Left renal pelvis (tissue), 4 donors: ENCODE measurements at regions not wholly inside any gene's neighbourhood (a gene's known extent, or its start where the extent isn't known, plus 50 kb on each side); places are given as distances from the start of the nearest gene placed in this dataset.
A peak's percentile ranks its signal among the peaks of the same experiment; 100 is the strongest.
"Not testable (repeated sequence)": the region's sequence is repeated elsewhere in the genome, so short reads cannot be mapped to it uniquely, and the experiment has no call there.

Experiments used
- DNase-seq, 4 donors: peaks; one replicate each; pipeline ENCODE4 v3.0.0-alpha.2; 2013; ENCODE audit warnings: low read depth in 4 of 4, low spot score in 3 of 4

- no peak for DNase-seq
Observed at GRCh38 chr2:139613264-139613663, 833.1 kb upstream of the NXPH2 start.

GRCh38 chr2:139610512-139610911, 830.3 kb upstream of the NXPH2 start:
- DNase-seq, result no peak

DNA sequence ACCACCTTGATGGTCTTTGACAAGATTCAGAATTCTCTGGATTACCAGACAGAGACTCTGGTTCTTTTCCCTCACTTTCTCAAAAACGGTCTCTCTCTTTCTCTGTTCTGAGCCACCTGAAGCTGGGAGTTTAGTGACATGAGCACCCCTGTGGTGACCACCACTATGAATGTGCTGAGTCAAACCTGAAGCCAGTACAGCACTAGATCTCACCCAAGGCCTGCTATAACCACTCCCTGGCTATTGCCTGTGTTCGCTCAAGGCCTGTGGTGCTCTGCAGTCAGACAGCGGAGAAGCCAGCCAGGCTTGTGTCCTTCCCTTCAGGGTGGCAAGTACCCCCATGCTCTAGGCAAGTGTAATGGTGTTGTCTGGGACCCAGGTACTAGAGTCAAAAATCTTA, 828.9 kb upstream of the NXPH2 start:
- DNase-seq, result no peak

GRCh38 chr2:139605668-139606067, 825.5 kb upstream of the NXPH2 start:
- no peak for DNase-seq

DNA sequence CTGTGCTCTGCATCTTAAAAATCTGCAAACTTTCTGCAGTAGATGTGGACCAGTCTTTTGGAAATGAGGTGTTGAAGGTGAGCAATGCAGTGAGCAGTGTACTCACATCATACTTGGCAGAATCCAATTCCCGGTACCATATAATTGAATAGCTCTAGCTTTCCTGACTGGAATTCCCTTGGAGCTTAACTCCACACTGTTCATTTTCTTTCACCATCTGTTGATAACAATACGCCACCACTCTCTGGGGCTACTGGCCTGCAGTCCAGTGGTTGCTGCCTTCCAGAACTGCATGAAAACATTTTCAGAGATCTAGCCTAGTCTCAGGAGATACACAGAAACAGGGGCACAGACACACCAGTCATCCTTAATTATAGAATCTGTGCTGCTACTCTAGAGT, 820.0 kb upstream of the NXPH2 start:
- no peak for DNase-seq

- DNase-seq, result no peak
Observed at GRCh38 chr2:139585101-139585500, 804.9 kb upstream of the NXPH2 start.

- DNase-seq, result no peak
Observed at GRCh38 chr2:139574371-139574770, 794.2 kb upstream of the NXPH2 start.

DNA sequence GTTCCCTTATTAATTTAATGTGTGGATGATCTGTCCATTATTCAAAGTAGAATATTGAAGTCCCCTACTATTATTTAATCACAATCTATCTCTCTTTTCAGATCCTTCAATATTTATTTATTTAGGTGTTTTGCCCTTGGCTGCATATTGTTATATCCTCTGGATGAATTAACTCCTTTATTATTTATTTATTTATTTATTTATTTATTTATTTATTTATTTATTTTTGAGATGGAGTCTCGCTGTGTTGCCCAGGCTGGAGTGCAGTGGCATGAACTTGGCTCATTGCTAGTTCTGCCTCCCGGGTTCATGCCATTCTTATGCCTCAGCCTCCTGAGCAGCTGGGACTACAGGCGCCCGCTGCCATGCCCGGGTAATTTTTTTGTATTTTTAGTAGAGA, 776.6 kb upstream of the NXPH2 start:
- DNase-seq, result no peak

GRCh38 chr2:139550873-139551272, 770.7 kb upstream of the NXPH2 start:
- DNase-seq, result no peak

- DNase-seq, result no peak
Observed at GRCh38 chr2:139550341-139550740, 770.2 kb upstream of the NXPH2 start.

DNA sequence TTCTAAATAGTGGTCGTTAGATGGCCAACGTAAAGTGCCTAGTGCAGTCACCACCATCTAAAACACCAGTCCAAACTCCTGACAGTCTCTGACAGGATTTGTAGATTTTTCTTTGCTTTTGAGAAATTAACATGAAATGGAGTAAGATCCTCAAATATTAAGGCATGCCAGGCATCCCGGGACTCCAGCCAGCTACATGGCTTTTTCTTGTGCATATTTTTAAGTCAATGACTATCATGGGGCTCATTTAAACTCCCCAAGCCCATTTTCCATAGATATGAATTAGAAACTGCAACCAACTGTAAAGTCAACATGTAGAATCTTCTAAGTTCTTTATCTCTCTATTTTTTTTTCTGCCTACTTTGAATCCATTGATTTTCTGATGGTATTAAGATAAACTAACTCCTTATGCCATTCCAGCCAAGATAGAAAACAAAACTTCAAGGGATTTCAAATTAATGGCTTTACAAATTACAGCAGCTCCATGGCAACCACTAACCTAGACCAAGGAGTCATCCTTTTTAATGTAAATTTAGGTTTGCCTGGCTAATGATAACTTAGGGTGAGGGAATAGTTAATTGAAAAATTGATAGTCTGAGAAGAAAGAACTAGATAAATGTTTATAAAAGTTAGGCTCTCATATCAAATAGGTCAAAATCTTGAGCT, 764.1 kb upstream of the NXPH2 start:
- no peak for DNase-seq

- DNase-seq, result not testable (repeated sequence)
Observed at GRCh38 chr2:139538332-139539020, 758.3 kb upstream of the NXPH2 start.

GRCh38 chr2:139529080-139529479, 748.9 kb upstream of the NXPH2 start:
- DNase-seq, result peak in 3 of 4 donors; percentile 10 to 24 (median 12)

GRCh38 chr2:139526781-139527180, 746.6 kb upstream of the NXPH2 start:
- no peak for DNase-seq

DNA sequence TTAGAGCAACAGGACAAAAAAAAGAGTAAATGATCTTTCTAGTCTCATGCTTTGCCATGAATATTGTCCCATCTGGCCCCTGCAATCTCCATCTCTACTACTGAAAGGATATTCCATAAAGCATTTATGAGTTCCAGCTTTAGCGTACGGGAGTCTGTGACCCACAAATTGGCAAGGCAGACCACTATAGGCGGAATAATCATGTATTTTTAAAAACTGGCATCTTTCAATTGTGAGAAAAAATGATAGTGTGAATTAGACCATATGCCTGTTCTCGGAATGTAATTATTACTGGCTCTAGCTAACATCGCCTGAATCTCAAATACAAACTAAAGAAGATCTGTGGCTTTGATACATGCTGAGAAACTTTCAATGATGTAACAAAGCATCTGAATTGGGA, 738.1 kb upstream of the NXPH2 start:
- no peak for DNase-seq

- DNase-seq, result no peak
Observed at GRCh38 chr2:139514951-139515350, 734.8 kb upstream of the NXPH2 start.

DNA sequence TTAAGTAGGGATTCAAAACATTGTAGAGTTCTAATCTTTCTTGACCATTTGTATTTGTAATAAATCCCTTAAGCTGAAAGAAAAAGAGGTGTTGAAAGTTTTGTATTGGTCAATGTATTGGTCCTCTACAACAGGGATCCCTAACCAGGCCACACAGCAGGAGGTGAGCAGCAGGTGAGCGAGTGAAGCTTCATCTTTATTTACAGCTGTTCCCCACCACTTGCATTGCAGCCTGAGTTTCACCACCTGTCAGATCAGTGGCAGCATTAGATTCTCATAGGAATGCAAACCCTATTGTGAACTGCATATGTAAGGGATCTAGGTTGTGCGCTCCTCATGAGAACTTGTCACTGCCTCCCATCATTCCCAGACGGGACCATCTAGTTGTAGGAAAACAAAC, 715.7 kb upstream of the NXPH2 start:
- no peak for DNase-seq

- DNase-seq, result no peak
Observed at GRCh38 chr2:139492131-139492680, 712.0 kb upstream of the NXPH2 start.

DNA sequence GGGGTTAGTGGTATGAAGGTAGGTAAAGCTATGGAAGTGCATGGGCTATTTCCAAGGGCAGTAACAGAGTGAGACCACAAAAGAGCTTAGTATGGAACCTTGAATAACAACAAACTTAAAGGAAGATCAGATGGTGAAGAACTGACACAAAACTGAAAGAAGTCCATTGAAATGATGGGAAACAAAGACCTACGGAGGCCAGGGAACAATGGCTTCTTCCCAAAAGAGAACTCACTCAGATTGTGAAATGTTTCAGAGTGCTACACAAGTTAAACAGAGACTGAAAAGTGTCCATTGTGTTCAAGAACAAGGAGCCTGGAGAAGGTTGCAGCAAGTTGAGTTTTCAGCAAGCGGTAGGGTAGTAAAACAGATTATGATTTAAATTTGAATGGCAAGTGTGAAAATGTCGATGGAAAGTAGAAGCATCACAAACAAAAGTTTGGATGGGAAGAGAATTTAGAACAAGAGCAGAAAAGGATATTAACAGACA, 700.0 kb upstream of the NXPH2 start:
- DNase-seq, result no peak

- peak in 2 of 4 donors; percentile 12 to 22 for DNase-seq
Observed at GRCh38 chr2:139478165-139478914, 698.1 kb upstream of the NXPH2 start.

- no peak for DNase-seq
Observed at GRCh38 chr2:139477618-139478017, 697.4 kb upstream of the NXPH2 start.
